Cardiac muscle cell (in vitro differentiated cells and primary cell): ENCODE measurements at regions not wholly inside any gene's neighbourhood (a gene's known extent, or its start where the extent isn't known, plus 50 kb on each side); places are given as distances from the start of the nearest gene placed in this dataset.
"Not testable (repeated sequence)": the region's sequence is repeated elsewhere in the genome, so short reads cannot be mapped to it uniquely, and the experiment has no call there.

Experiments used
- DNase-seq, 2 donors: peaks; one replicate each; pipeline versions ENCODE4 v3.0.0 to v3.0.0-alpha.2; 2010 to 2017; ENCODE audit warnings: low read depth in 1 of 2, low spot score in 1 of 2
- H3K27ac ChIP-seq: fragments of 200-600 bp; sonication (generic); 2 replicates; pipeline ENCODE4 v1.5.1; 2016
- H3K27me3 ChIP-seq: fragments of 200-600 bp; sonication (generic); 2 replicates; pipeline ENCODE4 v1.6.0; 2016; ENCODE audit warnings: control low read depth
- H3K36me3 ChIP-seq: fragments of 200-600 bp; sonication (generic); 2 replicates; pipeline ENCODE4 v1.5.1; 2016; ENCODE audit warnings: control low read depth
- H3K4me1 ChIP-seq: fragments of 200-600 bp; sonication (generic); 2 replicates; pipeline ENCODE4 v1.8.1; 2017; ENCODE audit warnings: low read depth, mild to moderate bottlenecking, mixed run types
- H3K4me3 ChIP-seq: fragments of 200-600 bp; sonication (generic); 2 replicates; pipeline ENCODE4 v1.5.1; 2016; ENCODE audit warnings: mild to moderate bottlenecking
- H3K9me3 ChIP-seq: fragments of 200-600 bp; sonication (generic); 2 replicates; pipeline ENCODE4 v1.5.1; 2017; ENCODE audit warnings: low read depth, mild to moderate bottlenecking, control low read depth
- TF ChIP-seq, protein P1 (sequence below): IDR thresholded peaks from 2 replicates; pipeline ENCODE4 v1.5.1; 2012; ENCODE audit warnings: low read depth, mild to moderate bottlenecking, low read length

DNA sequence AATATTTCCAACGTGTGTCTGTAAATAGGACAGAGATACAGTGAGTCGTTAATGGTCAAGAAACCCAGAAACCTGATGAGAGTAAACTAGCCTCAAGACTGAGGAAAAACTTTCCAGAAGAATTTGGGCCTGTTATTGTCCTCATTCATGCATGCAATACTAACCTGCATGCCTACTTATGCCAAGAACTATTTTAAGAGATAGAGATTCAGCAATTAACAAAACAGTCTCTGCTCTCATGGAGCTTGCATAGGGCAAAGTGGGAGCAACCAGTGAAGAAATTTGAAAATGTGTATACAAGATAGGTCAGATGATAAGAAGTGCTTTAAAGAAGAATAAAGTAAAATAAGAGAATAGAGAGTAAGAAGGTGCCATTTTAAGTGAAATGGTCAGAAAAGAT lies 66.1 kb upstream of the FRG1 start:
- DNase-seq: no peak
- no peak overlapping the region for H3K4me3 ChIP-seq
- no peaks in the 10 kb centered on the region for H3K27me3 ChIP-seq
- H3K9me3 ChIP-seq: no peaks in the 10 kb centered on the region
- H3K36me3 ChIP-seq: no peaks in the 10 kb centered on the region
- TF ChIP-seq, protein P1, sequence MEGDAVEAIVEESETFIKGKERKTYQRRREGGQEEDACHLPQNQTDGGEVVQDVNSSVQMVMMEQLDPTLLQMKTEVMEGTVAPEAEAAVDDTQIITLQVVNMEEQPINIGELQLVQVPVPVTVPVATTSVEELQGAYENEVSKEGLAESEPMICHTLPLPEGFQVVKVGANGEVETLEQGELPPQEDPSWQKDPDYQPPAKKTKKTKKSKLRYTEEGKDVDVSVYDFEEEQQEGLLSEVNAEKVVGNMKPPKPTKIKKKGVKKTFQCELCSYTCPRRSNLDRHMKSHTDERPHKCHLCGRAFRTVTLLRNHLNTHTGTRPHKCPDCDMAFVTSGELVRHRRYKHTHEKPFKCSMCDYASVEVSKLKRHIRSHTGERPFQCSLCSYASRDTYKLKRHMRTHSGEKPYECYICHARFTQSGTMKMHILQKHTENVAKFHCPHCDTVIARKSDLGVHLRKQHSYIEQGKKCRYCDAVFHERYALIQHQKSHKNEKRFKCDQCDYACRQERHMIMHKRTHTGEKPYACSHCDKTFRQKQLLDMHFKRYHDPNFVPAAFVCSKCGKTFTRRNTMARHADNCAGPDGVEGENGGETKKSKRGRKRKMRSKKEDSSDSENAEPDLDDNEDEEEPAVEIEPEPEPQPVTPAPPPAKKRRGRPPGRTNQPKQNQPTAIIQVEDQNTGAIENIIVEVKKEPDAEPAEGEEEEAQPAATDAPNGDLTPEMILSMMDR: no peak
- no peaks in the 10 kb centered on the region for H3K4me1 ChIP-seq
- no peak overlapping the region for H3K27ac ChIP-seq

DNA sequence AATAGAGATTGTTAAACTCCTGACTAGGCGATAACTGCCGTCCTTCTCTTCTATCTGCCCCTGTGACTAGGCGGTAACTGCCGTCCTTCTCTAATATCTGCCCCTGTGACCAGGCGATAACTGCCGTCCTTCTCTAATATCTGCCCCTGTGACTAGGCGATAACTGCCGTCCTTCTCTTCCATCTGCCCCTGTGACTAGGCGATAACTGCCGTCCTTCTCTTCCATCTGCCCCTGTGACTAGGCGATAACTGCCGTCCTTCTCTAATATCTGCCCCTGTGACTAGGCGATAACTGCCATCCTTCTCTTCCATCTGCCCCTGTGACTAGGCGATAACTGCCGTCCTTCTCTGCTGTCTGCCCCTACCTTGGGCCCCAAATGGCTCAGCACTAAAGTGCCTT lies 59.5 kb upstream of the FRG1 start:
- H3K27ac ChIP-seq, H3K27me3 ChIP-seq, H3K4me3 ChIP-seq, H3K9me3 ChIP-seq, H3K4me1 ChIP-seq, H3K36me3 ChIP-seq, DNase-seq: not testable (repeated sequence)

DNA sequence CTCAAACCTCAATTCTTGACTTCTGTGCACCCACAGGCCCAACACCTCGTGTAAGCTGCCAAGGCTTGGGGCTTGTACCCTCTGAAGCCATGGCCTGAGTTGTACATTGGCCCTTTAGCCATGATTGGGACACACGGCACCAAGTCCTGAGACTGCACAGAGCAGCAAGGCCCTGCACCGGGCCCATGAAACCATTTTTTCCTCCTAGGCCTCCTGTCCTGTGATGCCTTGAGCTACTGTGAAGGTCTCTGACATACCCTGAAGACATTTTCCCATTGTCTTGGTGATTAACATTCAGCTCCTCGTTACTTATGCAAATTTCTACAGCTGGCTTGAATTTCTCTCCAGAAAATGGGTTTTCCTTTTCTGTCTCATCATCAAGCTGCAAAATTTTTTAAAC lies 52.3 kb upstream of the FRG1 start:
- H3K4me1 ChIP-seq, H3K9me3 ChIP-seq, H3K27ac ChIP-seq, H3K27me3 ChIP-seq, H3K36me3 ChIP-seq, H3K4me3 ChIP-seq, DNase-seq: not testable (repeated sequence)
